ENCODE measurements at regions not wholly inside any gene's neighbourhood (a gene's known extent, or its start where the extent isn't known, plus 50 kb on each side); places are given as distances from the start of the nearest gene placed in this dataset.

DNA sequence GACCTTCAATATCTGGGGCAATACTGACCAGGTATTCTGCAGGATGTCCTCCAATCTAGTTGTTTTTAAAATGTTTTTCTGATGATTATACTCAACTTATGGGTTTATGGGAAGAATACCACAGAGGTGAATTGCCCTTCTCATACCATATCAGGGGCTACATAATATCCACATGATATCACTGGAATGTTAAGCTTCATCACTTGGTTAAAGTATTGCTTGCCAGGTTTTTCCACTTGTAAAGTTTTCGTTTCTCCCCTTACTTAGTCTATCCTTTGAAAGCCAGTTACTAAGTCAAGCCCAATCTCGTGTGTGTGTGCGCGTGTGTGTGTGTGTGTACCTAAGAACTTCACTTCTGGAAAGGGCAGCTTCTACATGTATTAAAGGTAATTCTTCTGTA is 980.9 kb upstream of the FBXO33 start:
- no peak for TF ChIP-seq POLR2AphosphoS5 (IDR thresholded peaks at IDR 0.05)
- no peak for TF ChIP-seq EP300 (conservative IDR thresholded peaks at IDR 0.05; ENCODE audit: poor library complexity, severe bottlenecking)
- no peak for TF ChIP-seq TAF1 (IDR thresholded peaks at IDR 0.05; ENCODE audit: low read depth)
- no peak for TF ChIP-seq EZH2 (IDR thresholded peaks at IDR 0.05; ENCODE audit: borderline replicate concordance, insufficient read depth, low read length, poor library complexity, severe bottlenecking)
- TF ChIP-seq, protein P1, sequence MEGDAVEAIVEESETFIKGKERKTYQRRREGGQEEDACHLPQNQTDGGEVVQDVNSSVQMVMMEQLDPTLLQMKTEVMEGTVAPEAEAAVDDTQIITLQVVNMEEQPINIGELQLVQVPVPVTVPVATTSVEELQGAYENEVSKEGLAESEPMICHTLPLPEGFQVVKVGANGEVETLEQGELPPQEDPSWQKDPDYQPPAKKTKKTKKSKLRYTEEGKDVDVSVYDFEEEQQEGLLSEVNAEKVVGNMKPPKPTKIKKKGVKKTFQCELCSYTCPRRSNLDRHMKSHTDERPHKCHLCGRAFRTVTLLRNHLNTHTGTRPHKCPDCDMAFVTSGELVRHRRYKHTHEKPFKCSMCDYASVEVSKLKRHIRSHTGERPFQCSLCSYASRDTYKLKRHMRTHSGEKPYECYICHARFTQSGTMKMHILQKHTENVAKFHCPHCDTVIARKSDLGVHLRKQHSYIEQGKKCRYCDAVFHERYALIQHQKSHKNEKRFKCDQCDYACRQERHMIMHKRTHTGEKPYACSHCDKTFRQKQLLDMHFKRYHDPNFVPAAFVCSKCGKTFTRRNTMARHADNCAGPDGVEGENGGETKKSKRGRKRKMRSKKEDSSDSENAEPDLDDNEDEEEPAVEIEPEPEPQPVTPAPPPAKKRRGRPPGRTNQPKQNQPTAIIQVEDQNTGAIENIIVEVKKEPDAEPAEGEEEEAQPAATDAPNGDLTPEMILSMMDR (IDR thresholded peaks at IDR 0.05; ENCODE audit: poor library complexity, severe bottlenecking), result no peak
- no peak for TF ChIP-seq RAD21 (conservative IDR thresholded peaks at IDR 0.05)
- no peak for TF ChIP-seq MXI1 (conservative IDR thresholded peaks at IDR 0.05; ENCODE audit: poor library complexity, severe bottlenecking)
- TF ChIP-seq, protein P2, sequence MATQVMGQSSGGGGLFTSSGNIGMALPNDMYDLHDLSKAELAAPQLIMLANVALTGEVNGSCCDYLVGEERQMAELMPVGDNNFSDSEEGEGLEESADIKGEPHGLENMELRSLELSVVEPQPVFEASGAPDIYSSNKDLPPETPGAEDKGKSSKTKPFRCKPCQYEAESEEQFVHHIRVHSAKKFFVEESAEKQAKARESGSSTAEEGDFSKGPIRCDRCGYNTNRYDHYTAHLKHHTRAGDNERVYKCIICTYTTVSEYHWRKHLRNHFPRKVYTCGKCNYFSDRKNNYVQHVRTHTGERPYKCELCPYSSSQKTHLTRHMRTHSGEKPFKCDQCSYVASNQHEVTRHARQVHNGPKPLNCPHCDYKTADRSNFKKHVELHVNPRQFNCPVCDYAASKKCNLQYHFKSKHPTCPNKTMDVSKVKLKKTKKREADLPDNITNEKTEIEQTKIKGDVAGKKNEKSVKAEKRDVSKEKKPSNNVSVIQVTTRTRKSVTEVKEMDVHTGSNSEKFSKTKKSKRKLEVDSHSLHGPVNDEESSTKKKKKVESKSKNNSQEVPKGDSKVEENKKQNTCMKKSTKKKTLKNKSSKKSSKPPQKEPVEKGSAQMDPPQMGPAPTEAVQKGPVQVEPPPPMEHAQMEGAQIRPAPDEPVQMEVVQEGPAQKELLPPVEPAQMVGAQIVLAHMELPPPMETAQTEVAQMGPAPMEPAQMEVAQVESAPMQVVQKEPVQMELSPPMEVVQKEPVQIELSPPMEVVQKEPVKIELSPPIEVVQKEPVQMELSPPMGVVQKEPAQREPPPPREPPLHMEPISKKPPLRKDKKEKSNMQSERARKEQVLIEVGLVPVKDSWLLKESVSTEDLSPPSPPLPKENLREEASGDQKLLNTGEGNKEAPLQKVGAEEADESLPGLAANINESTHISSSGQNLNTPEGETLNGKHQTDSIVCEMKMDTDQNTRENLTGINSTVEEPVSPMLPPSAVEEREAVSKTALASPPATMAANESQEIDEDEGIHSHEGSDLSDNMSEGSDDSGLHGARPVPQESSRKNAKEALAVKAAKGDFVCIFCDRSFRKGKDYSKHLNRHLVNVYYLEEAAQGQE (IDR thresholded peaks at IDR 0.05; ENCODE audit: borderline replicate concordance), result no peak

All from neural cell (in vitro differentiated cells).